Activated CD4-positive, alpha-beta memory T cell treated with anti-CD3 and anti-CD28 coated beads, Interleukin-2, amount 10 ng/mL, durations not matched to agents 7 days and 5 days (primary cell): ENCODE measurements at regions not wholly inside any gene's neighbourhood (a gene's known extent, or its start where the extent isn't known, plus 50 kb on each side); places are given as distances from the start of the nearest gene placed in this dataset.

Experiments
- CTCF ChIA-PET: fragments of 350-600 bp; sonication (Branson Sonifier 250); formaldehyde crosslinking; loops from one replicate; lab custom pipeline; 2021; ENCODE audit warnings: antibody characterized with exemption, inconsistent platforms; lab: Charles Lee
- POLR2A ChIA-PET: fragments of 350-600 bp; sonication (Branson Sonifier 250); formaldehyde crosslinking; loops from one replicate; lab custom pipeline; 2021; ENCODE audit warnings: antibody characterized with exemption; lab: Charles Lee
- DNase-seq: peaks from one replicate; pipeline ENCODE4 v3.0.0-alpha.2; 2020
- H3K27ac Mint-ChIP-seq: one replicate; pipeline ENCODE4 v1.8.0; 2021; ENCODE audit warnings: mild to moderate bottlenecking, mixed read lengths
- H3K27me3 Mint-ChIP-seq: one replicate; pipeline ENCODE4 v1.8.0; 2021; ENCODE audit warnings: mixed read lengths
- H3K36me3 Mint-ChIP-seq: one replicate; pipeline ENCODE4 v1.8.0; 2021; ENCODE audit warnings: low read depth, mixed read lengths
- H3K4me1 Mint-ChIP-seq: one replicate; pipeline ENCODE4 v1.8.0; 2021; ENCODE audit warnings: mixed read lengths
- H3K4me3 Mint-ChIP-seq: one replicate; pipeline ENCODE4 v1.8.0; 2021; ENCODE audit warnings: mild to moderate bottlenecking, mixed read lengths
- H3K9me3 Mint-ChIP-seq: one replicate; pipeline ENCODE4 v1.8.0; 2021; ENCODE audit warnings: mixed read lengths

DNA sequence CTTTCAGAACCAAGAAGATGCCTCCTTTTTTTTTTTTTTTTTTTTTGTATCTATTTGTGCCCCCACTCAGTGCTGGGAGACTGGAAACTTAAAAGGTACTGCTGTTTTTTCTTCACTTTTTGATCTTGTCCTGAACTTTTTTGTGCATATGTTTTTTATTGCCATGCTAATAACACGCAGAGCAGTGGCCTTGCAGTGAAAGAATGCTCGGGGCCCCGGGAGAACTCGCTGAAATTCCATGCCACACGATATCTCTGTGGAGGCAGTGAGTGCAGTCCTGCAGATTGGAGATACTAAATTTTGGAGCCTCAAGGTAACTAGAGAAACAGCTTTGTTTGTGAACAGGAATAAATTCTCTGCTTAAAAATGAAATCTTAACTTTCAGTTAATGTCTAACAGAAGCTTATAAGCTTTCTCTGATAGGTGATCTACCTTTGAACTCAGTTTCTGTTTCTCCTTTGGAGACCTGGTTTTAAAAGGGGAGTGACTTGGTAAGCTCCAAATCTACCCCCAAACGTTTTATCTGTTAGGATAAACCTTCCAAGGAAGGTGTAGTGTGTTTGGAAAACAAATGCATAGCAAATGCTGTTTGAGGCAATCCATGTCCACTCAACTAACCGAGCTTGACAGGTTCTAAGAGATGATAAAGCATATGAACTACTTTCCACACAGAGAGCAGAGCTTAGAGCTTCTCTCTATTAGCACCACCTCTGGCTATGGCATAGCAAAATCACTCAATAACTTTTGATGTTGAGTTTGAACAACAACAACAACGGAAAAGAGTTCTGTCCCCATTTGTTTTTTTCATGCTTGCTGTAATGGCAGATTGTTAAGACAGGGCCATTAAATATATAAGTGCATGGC, 113.7 kb upstream of the PLXNA2 start:
- H3K27me3 Mint-ChIP-seq = no peaks in the 10 kb centered on the region

GRCh38 chr1:208358651-208359050, 114.5 kb upstream of the PLXNA2 start:
- DNase-seq = no peak

More for the DNA sequence above, 113.7 kb upstream of the PLXNA2 start:
- no peaks in the 10 kb centered on the region for H3K9me3 Mint-ChIP-seq
- no peaks in the 10 kb centered on the region for H3K36me3 Mint-ChIP-seq
- POLR2A ChIA-PET = no interaction called here
- no peak for DNase-seq
- no peak overlapping the region for H3K4me3 Mint-ChIP-seq
- H3K4me1 Mint-ChIP-seq = no peaks in the 10 kb centered on the region
- CTCF ChIA-PET = interaction anchor here (1.1 kb wide), 1 partner anchor 36 kb away, joined by 3 read pairs; no protein-coding TSS in a partner anchor
- no peak overlapping the region for H3K27ac Mint-ChIP-seq

GRCh38 chr1:208362011-208362410, 117.8 kb upstream of the PLXNA2 start:
- peaks cover 3% of the 10 kb centered on the region for H3K27me3 Mint-ChIP-seq

More at GRCh38 chr1:208358651-208359050, 114.5 kb upstream of the PLXNA2 start:
- Mint-ChIP-seq H3K9me3 (no peaks in the 10 kb centered on the region), H3K27ac (no peak overlapping the region), H3K36me3 (no peaks in the 10 kb centered on the region), H3K4me3 (no peak overlapping the region), H3K27me3 (no peaks in the 10 kb centered on the region), H3K4me1 (no peaks in the 10 kb centered on the region)
- ChIA-PET POLR2A (no interaction called here), CTCF (no interaction called here)

GRCh38 chr1:208366559-208366958, 122.4 kb upstream of the PLXNA2 start:
- H3K9me3 Mint-ChIP-seq = no peaks in the 10 kb centered on the region
- DNase-seq = no peak
- ChIA-PET CTCF (no interaction called here), POLR2A (no interaction called here)
- H3K27me3 Mint-ChIP-seq = peaks cover 6% of the 10 kb centered on the region
- H3K27ac Mint-ChIP-seq = no peak overlapping the region
- no peak overlapping the region for H3K4me3 Mint-ChIP-seq
- H3K4me1 Mint-ChIP-seq = no peaks in the 10 kb centered on the region
- H3K36me3 Mint-ChIP-seq = no peaks in the 10 kb centered on the region

More at GRCh38 chr1:208362011-208362410, 117.8 kb upstream of the PLXNA2 start:
- Mint-ChIP-seq H3K4me1 (no peaks in the 10 kb centered on the region), H3K36me3 (no peaks in the 10 kb centered on the region), H3K9me3 (no peaks in the 10 kb centered on the region), H3K27ac (no peak overlapping the region), H3K4me3 (no peak overlapping the region)
- DNase-seq = no peak
- ChIA-PET CTCF (no interaction called here), POLR2A (no interaction called here)

GRCh38 chr1:208369045-208369444, 124.9 kb upstream of the PLXNA2 start:
- POLR2A ChIA-PET = no interaction called here
- no peaks in the 10 kb centered on the region for H3K4me1 Mint-ChIP-seq

DNA sequence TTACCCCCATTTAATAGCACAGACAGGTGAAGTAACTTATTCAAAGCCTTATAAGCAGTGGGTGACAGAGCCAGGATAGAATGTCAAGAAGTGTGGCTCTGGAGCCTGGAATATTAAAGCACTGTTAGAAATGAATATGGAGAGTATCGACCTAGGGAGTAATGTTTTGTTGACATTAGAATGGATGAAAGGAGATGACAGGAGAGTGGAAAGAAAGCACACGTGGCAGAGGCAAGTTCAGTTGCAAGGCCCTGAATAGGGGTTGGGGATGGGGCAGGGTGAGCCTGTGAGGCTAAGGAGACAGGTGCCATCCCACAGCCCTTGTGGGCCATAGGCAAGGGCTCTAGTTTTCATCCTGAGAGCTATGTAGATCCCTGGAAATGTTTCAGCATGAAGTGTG, 125.5 kb upstream of the PLXNA2 start:
- no peak overlapping the region for H3K4me3 Mint-ChIP-seq
- DNase-seq = no peak
- no peaks in the 10 kb centered on the region for H3K9me3 Mint-ChIP-seq
- H3K27me3 Mint-ChIP-seq = peaks cover 6% of the 10 kb centered on the region
- ChIA-PET POLR2A (no interaction called here), CTCF (no interaction called here)
- no peaks in the 10 kb centered on the region for H3K4me1 Mint-ChIP-seq
- H3K27ac Mint-ChIP-seq = no peak overlapping the region
- no peaks in the 10 kb centered on the region for H3K36me3 Mint-ChIP-seq

More at GRCh38 chr1:208369045-208369444, 124.9 kb upstream of the PLXNA2 start:
- Mint-ChIP-seq H3K36me3 (no peaks in the 10 kb centered on the region), H3K9me3 (no peaks in the 10 kb centered on the region), H3K27ac (no peak overlapping the region), H3K4me3 (no peak overlapping the region), H3K27me3 (peaks cover 6% of the 10 kb centered on the region)
- CTCF ChIA-PET = no interaction called here
- DNase-seq = no peak

DNA sequence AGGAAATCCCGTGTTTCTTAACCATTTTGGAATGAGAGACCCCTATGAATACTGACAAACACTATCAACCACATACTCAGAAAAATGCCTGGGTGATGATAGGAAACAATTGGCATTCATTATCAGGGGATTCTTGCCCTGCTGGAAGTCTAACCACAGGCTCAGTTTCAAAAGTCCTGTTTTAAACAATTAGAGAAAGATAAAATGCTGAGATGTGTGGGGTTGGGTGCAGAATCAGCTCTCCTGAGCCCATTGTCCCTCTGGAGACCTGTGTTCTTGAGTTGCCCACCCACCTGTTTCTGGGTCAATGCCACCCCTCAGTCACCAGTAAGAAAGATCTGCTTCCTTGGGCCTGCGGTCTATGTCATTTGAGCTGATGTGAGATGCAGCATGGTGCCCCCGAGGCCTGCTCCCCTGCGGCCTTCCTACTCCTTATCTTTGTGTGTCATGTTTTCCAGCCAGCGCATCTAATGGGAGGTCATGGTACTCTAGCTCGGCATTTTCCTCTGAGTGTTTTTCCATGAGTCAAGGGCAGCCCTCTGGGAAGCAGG, 130.3 kb upstream of the PLXNA2 start:
- no peak for DNase-seq
- H3K9me3 Mint-ChIP-seq = no peaks in the 10 kb centered on the region
- H3K36me3 Mint-ChIP-seq = no peaks in the 10 kb centered on the region
- no peak overlapping the region for H3K27ac Mint-ChIP-seq
- ChIA-PET POLR2A (no interaction called here), CTCF (no interaction called here)
- no peaks in the 10 kb centered on the region for H3K4me1 Mint-ChIP-seq
- H3K27me3 Mint-ChIP-seq = no peaks in the 10 kb centered on the region
- no peak overlapping the region for H3K4me3 Mint-ChIP-seq

DNA sequence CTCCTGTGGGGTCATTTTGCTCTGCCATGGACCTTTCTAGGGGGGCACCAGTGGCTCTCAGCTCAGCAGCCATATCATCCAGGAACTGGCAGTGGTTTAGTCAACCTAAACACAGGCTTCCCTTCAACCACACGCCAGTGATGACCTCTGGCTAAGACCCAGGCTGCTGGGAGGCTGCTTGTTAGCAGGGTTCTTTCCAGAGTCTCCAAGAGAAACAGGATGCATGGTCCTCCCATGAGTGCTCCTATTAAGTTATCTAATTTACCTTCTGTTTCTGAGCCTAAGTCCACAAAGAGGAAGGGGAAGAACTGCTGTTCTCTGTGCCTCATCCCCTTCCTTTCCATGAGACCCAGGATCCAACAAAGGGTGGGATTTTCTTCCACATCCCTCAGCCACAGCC, 137.3 kb upstream of the PLXNA2 start:
- no peaks in the 10 kb centered on the region for H3K4me1 Mint-ChIP-seq
- H3K27ac Mint-ChIP-seq = no peak overlapping the region
- no peaks in the 10 kb centered on the region for H3K9me3 Mint-ChIP-seq
- CTCF ChIA-PET = no interaction called here
- no peak overlapping the region for H3K4me3 Mint-ChIP-seq
- no peaks in the 10 kb centered on the region for H3K27me3 Mint-ChIP-seq
- POLR2A ChIA-PET = no interaction called here
- H3K36me3 Mint-ChIP-seq = no peaks in the 10 kb centered on the region
- no peak for DNase-seq

DNA sequence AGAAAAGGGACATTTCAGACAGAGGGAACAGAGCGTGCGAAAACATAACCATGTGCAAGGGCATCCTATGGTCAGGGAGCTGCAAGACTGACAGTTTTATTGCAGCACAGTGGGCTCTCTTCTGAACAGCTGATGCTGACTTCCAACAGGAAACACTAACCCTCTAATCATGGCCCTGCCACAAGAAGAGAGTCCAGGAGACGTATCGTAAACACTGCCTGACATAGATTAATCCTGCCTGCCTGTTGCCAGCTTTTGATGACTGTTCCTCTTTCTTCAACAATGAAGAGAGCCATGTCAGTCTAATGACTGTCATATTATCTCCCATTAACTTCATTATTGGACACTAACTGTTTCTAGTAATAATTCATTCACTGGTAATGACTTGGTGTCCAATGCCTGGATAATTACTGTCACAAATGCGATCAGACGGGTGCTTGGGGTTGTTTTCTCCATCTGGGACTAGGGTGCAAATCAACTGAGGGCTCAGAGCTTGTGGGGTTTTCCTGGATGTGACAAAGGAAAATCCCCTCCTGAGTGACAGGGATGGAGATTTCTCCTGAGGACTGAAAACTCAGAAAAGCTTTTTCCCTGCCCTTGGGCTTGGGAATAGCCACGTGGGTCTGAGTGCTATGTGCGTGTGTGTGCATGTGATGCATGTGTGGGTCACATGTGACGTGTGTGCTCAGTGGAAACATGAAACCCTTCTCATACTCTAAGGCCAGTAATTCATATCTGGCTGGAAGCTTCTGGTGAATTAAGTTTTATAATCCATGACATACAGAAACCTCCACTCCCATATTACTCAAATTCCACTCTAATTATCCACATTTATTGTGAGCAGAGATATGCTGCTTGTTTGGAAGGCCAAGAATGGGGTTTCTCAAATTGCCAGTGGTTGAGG, 144.0 kb upstream of the PLXNA2 start:
- Mint-ChIP-seq H3K4me1 (no peaks in the 10 kb centered on the region), H3K4me3 (no peak overlapping the region), H3K27me3 (no peaks in the 10 kb centered on the region), H3K36me3 (no peaks in the 10 kb centered on the region), H3K9me3 (no peaks in the 10 kb centered on the region), H3K27ac (no peak overlapping the region)
- ChIA-PET CTCF (no interaction called here), POLR2A (no interaction called here)
- no peak for DNase-seq

DNA sequence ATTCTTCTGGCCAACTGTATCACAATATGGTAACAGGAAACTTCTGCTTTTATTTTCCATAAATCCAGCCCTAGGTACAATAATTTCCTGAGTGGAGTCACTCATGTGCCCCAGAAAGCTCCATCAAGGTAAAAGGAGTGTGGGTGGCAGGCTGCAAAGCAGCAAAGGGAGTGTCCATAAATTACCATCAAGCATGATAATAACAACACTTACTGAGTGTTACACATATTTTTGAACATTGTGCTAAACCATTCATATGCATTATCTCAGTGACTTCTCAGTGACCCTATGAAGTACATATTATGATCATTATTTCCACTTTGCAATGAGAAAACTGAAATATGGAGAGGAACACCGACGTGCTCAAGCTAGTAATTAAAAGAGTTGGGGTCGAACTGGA, 149.2 kb upstream of the PLXNA2 start:
- no peaks in the 10 kb centered on the region for H3K9me3 Mint-ChIP-seq
- H3K36me3 Mint-ChIP-seq = no peaks in the 10 kb centered on the region
- POLR2A ChIA-PET = no interaction called here
- no peak for DNase-seq
- no peaks in the 10 kb centered on the region for H3K4me1 Mint-ChIP-seq
- no peak overlapping the region for H3K4me3 Mint-ChIP-seq
- CTCF ChIA-PET = no interaction called here
- H3K27me3 Mint-ChIP-seq = no peaks in the 10 kb centered on the region
- H3K27ac Mint-ChIP-seq = no peak overlapping the region

GRCh38 chr1:208393826-208394225, 149.6 kb upstream of the PLXNA2 start:
- Mint-ChIP-seq H3K27me3 (no peaks in the 10 kb centered on the region), H3K4me3 (no peak overlapping the region), H3K27ac (no peak overlapping the region), H3K36me3 (no peaks in the 10 kb centered on the region), H3K9me3 (no peaks in the 10 kb centered on the region), H3K4me1 (no peaks in the 10 kb centered on the region)
- ChIA-PET CTCF (no interaction called here), POLR2A (no interaction called here)
- no peak for DNase-seq

GRCh38 chr1:208397286-208397685, 153.1 kb upstream of the PLXNA2 start:
- H3K27ac Mint-ChIP-seq = no peak overlapping the region
- no peak for DNase-seq
- CTCF ChIA-PET = no interaction called here
- H3K4me1 Mint-ChIP-seq = no peaks in the 10 kb centered on the region
- H3K9me3 Mint-ChIP-seq = no peaks in the 10 kb centered on the region
- POLR2A ChIA-PET = no interaction called here
- H3K4me3 Mint-ChIP-seq = no peak overlapping the region
- H3K27me3 Mint-ChIP-seq = no peaks in the 10 kb centered on the region
- no peaks in the 10 kb centered on the region for H3K36me3 Mint-ChIP-seq

GRCh38 chr1:208405014-208405413, 160.8 kb upstream of the PLXNA2 start:
- H3K4me3 Mint-ChIP-seq = no peak overlapping the region
- H3K27me3 Mint-ChIP-seq = peaks cover 2% of the 10 kb centered on the region
- DNase-seq = no peak
- no peaks in the 10 kb centered on the region for H3K4me1 Mint-ChIP-seq
- H3K9me3 Mint-ChIP-seq = no peaks in the 10 kb centered on the region
- no peak overlapping the region for H3K27ac Mint-ChIP-seq
- POLR2A ChIA-PET = no interaction called here
- CTCF ChIA-PET = no interaction called here
- no peaks in the 10 kb centered on the region for H3K36me3 Mint-ChIP-seq
